Transverse colon (tissue), 3 donors: ENCODE measurements at regions not wholly inside any gene's neighbourhood (a gene's known extent, or its start where the extent isn't known, plus 50 kb on each side); places are given as distances from the start of the nearest gene placed in this dataset.

Experiments
- EP300 ChIP-seq: sonication (generic); formaldehyde crosslinking; IDR thresholded peaks from one replicate; pipeline ENCODE4 v1.6.1; 2017; ENCODE audit warnings: antibody characterized with exemption, low read depth
- TF ChIP-seq, protein P1 (sequence below), 5 experiments: fragments of 200-600 bp in 3 of 5; fragments of 450-650 bp in 2 of 5; sonication (generic) in 3 of 5; IDR thresholded peaks; 1 replicate in 2 of 5; 2 replicates in 3 of 5; pipeline ENCODE4 v1.5.1; 2016 to 2017; ENCODE audit warnings: antibody characterized with exemption in 5 of 5, inconsistent platforms in 3 of 5, mild to moderate bottlenecking in 2 of 5, moderate library complexity in 1 of 5

DNA sequence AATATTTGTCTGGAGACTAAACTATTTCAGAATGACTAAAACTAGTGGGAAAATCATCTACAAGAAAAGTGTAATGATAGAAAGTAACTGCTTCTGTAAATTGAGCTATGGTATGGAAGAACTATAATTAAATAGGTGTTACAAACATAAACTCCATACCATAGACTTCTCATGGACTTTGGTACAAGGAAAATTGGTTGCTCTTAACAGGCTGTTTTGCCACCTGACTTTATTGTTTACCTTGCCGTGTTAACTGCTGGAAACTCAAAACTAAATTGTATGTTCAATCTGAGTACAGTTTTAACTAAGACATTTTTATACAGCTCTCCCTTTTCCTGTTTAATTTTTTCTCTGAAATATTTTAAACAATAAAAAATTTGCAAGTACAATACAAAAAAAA is 261.8 kb upstream of the POU3F2 start:
- no peak for TF ChIP-seq EP300
- TF ChIP-seq, protein P1, sequence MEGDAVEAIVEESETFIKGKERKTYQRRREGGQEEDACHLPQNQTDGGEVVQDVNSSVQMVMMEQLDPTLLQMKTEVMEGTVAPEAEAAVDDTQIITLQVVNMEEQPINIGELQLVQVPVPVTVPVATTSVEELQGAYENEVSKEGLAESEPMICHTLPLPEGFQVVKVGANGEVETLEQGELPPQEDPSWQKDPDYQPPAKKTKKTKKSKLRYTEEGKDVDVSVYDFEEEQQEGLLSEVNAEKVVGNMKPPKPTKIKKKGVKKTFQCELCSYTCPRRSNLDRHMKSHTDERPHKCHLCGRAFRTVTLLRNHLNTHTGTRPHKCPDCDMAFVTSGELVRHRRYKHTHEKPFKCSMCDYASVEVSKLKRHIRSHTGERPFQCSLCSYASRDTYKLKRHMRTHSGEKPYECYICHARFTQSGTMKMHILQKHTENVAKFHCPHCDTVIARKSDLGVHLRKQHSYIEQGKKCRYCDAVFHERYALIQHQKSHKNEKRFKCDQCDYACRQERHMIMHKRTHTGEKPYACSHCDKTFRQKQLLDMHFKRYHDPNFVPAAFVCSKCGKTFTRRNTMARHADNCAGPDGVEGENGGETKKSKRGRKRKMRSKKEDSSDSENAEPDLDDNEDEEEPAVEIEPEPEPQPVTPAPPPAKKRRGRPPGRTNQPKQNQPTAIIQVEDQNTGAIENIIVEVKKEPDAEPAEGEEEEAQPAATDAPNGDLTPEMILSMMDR (IDR thresholded peaks at IDR 0.05), result no peak
